ENCODE measurements at regions not wholly inside any gene's neighbourhood (a gene's known extent, or its start where the extent isn't known, plus 50 kb on each side); places are given as distances from the start of the nearest gene placed in this dataset.

GRCh38 chr3:127053979-127054378, 71.1 kb downstream of the PLXNA1 start:
- no peak for TF ChIP-seq CTCF (IDR thresholded peaks at IDR 0.05; ENCODE audit: control insufficient read depth, extremely low read depth, insufficient read depth)
- no peak for DNase-seq (ENCODE audit: low read depth)
- H3K4me3 ChIP-seq (ENCODE audit: low read depth, low read length) = no peak overlapping the region

- H3K4me3 ChIP-seq (ENCODE audit: low read depth, low read length) = no peak overlapping the region
- no peak for TF ChIP-seq CTCF (IDR thresholded peaks at IDR 0.05; ENCODE audit: control insufficient read depth, extremely low read depth, insufficient read depth)
- no peak for DNase-seq (ENCODE audit: low read depth)
Measured at GRCh38 chr3:127056281-127056680, 73.4 kb downstream of the PLXNA1 start.

GRCh38 chr3:127056976-127057375, 74.1 kb downstream of the PLXNA1 start:
- no peak for DNase-seq (ENCODE audit: low read depth)
- no peak for TF ChIP-seq CTCF (IDR thresholded peaks at IDR 0.05; ENCODE audit: control insufficient read depth, extremely low read depth, insufficient read depth)

GRCh38 chr3:127059072-127059471, 76.2 kb downstream of the PLXNA1 start:
- no peak for DNase-seq (ENCODE audit: low read depth)
- TF ChIP-seq CTCF (IDR thresholded peaks at IDR 0.05; ENCODE audit: control insufficient read depth, extremely low read depth, insufficient read depth) = no peak
- H3K4me3 ChIP-seq (ENCODE audit: low read depth, low read length) = no peak overlapping the region

More at GRCh38 chr3:127056976-127057375, 74.1 kb downstream of the PLXNA1 start:
- no peak overlapping the region for H3K4me3 ChIP-seq (ENCODE audit: low read depth, low read length)

- DNase-seq (ENCODE audit: low read depth) = no peak
- no peak overlapping the region for H3K4me3 ChIP-seq (ENCODE audit: low read depth, low read length)
- TF ChIP-seq CTCF (IDR thresholded peaks at IDR 0.05; ENCODE audit: control insufficient read depth, extremely low read depth, insufficient read depth) = no peak
Measured at GRCh38 chr3:127061641-127062040, 78.7 kb downstream of the PLXNA1 start.

GRCh38 chr3:127062926-127063325, 80.0 kb downstream of the PLXNA1 start:
- no peak for TF ChIP-seq CTCF (IDR thresholded peaks at IDR 0.05; ENCODE audit: control insufficient read depth, extremely low read depth, insufficient read depth)
- no peak for DNase-seq (ENCODE audit: low read depth)
- H3K4me3 ChIP-seq (ENCODE audit: low read depth, low read length) = no peak overlapping the region

GRCh38 chr3:127063916-127064315, 81.0 kb downstream of the PLXNA1 start:
- no peak for TF ChIP-seq CTCF (IDR thresholded peaks at IDR 0.05; ENCODE audit: control insufficient read depth, extremely low read depth, insufficient read depth)
- no peak overlapping the region for H3K4me3 ChIP-seq (ENCODE audit: low read depth, low read length)
- no peak for DNase-seq (ENCODE audit: low read depth)
